ENCODE measurements at regions not wholly inside any gene's neighbourhood (a gene's known extent, or its start where the extent isn't known, plus 50 kb on each side); places are given as distances from the start of the nearest gene placed in this dataset.

GRCh38 chr1:208785629-208786028, 541.4 kb upstream of the PLXNA2 start:
- DNase-seq (ENCODE audit: low read depth): no peak
- TF ChIP-seq, protein P1, sequence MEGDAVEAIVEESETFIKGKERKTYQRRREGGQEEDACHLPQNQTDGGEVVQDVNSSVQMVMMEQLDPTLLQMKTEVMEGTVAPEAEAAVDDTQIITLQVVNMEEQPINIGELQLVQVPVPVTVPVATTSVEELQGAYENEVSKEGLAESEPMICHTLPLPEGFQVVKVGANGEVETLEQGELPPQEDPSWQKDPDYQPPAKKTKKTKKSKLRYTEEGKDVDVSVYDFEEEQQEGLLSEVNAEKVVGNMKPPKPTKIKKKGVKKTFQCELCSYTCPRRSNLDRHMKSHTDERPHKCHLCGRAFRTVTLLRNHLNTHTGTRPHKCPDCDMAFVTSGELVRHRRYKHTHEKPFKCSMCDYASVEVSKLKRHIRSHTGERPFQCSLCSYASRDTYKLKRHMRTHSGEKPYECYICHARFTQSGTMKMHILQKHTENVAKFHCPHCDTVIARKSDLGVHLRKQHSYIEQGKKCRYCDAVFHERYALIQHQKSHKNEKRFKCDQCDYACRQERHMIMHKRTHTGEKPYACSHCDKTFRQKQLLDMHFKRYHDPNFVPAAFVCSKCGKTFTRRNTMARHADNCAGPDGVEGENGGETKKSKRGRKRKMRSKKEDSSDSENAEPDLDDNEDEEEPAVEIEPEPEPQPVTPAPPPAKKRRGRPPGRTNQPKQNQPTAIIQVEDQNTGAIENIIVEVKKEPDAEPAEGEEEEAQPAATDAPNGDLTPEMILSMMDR (conservative IDR thresholded peaks at IDR 0.05; ENCODE audit: low read depth, low read length): no peak
- H3K4me3 ChIP-seq (ENCODE audit: low read depth, low read length): no peak overlapping the region

- TF ChIP-seq, protein P1 (conservative IDR thresholded peaks at IDR 0.05; ENCODE audit: low read depth, low read length): no peak
- no peak overlapping the region for H3K4me3 ChIP-seq (ENCODE audit: low read depth, low read length)
- no peak for DNase-seq (ENCODE audit: low read depth)
Measured at GRCh38 chr1:208787219-208787618, 543.0 kb upstream of the PLXNA2 start.

- no peak for DNase-seq (ENCODE audit: low read depth)
- H3K4me3 ChIP-seq (ENCODE audit: low read depth, low read length): no peak overlapping the region
- TF ChIP-seq, protein P1 (conservative IDR thresholded peaks at IDR 0.05; ENCODE audit: low read depth, low read length): no peak
Measured at GRCh38 chr1:208788013-208788540, 543.9 kb upstream of the PLXNA2 start.

GRCh38 chr1:208791456-208791855, 547.3 kb upstream of the PLXNA2 start:
- TF ChIP-seq, protein P1 (conservative IDR thresholded peaks at IDR 0.05; ENCODE audit: low read depth, low read length): no peak
- DNase-seq (ENCODE audit: low read depth): peak; percentile 88

DNA sequence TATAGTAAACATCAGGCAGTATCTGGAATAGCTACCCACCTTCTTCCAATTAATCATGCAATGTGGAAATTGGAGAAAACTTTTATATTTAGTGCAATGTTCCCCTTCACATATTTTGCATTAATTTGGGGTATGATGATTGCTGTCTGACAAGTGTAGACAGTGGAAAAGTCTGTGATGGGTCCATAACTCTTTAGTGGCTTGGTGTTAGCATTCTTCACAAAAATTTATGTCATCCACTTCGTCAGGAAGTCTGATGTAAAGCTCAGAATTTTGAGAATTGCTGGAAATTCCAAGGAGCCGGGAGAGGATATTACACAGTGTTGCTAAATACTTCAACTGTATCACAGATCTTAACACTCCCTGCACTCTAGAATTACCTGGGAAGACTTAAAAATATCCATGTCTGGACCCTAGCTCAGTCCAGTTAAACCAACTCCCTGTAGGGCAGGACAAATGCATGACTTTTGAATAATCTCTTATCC, 549.7 kb upstream of the PLXNA2 start:
- DNase-seq (ENCODE audit: low read depth): no peak
- TF ChIP-seq, protein P1 (conservative IDR thresholded peaks at IDR 0.05; ENCODE audit: low read depth, low read length): no peak
- no peak overlapping the region for H3K4me3 ChIP-seq (ENCODE audit: low read depth, low read length)

More at GRCh38 chr1:208791456-208791855, 547.3 kb upstream of the PLXNA2 start:
- no peak overlapping the region for H3K4me3 ChIP-seq (ENCODE audit: low read depth, low read length)

- TF ChIP-seq, protein P1 (conservative IDR thresholded peaks at IDR 0.05; ENCODE audit: low read depth, low read length): no peak
- no peak for DNase-seq (ENCODE audit: low read depth)
- no peak overlapping the region for H3K4me3 ChIP-seq (ENCODE audit: low read depth, low read length)
Measured at GRCh38 chr1:208799186-208799585, 555.0 kb upstream of the PLXNA2 start.
